ENCODE measurements at regions not wholly inside any gene's neighbourhood (a gene's known extent, or its start where the extent isn't known, plus 50 kb on each side); places are given as distances from the start of the nearest gene placed in this dataset.

DNA sequence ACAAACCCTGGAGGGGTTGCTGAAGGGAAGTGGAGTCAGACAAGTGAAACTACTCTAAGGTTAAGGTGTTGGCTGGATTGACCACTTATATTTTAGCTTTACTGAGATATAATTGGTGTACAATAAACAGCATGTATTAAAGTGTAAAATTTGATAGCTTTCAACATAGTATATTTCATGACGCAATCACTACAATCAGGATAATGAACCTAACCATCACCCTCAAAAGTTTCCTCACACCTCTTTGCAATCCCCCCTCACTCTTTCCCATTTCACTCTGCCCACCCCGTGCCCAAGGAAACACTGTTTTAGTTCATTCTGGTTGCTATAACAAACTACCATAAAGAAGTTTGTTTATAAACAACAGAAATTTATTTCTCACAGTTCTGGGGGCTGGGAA lies 508.0 kb downstream of the FGF9 start:
- no peak overlapping the region for H3K27ac ChIP-seq
- TF ChIP-seq, protein P1, sequence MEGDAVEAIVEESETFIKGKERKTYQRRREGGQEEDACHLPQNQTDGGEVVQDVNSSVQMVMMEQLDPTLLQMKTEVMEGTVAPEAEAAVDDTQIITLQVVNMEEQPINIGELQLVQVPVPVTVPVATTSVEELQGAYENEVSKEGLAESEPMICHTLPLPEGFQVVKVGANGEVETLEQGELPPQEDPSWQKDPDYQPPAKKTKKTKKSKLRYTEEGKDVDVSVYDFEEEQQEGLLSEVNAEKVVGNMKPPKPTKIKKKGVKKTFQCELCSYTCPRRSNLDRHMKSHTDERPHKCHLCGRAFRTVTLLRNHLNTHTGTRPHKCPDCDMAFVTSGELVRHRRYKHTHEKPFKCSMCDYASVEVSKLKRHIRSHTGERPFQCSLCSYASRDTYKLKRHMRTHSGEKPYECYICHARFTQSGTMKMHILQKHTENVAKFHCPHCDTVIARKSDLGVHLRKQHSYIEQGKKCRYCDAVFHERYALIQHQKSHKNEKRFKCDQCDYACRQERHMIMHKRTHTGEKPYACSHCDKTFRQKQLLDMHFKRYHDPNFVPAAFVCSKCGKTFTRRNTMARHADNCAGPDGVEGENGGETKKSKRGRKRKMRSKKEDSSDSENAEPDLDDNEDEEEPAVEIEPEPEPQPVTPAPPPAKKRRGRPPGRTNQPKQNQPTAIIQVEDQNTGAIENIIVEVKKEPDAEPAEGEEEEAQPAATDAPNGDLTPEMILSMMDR (conservative IDR thresholded peaks at IDR 0.05) = no peak

DNA sequence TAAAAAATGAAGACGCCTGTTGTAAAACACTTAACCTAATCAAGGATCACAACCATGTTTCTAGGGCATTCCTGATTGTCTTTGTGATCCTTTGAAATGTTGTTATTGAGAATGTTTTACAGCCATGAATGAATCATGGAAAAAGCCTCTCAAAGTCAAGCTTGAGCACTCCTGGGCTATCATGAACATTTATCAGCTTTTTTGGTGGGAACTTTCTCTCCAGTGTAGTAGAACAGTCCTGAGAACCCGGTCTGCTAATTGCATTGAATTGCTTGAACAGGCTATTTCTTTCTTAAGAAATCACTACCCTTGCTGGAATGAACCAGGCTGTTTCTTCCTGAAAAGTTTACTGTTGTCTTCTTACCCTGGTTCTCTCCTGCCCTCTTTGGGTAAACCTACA lies 516.5 kb downstream of the FGF9 start:
- H3K27ac ChIP-seq = no peak overlapping the region
- TF ChIP-seq, protein P1 (conservative IDR thresholded peaks at IDR 0.05) = no peak

DNA sequence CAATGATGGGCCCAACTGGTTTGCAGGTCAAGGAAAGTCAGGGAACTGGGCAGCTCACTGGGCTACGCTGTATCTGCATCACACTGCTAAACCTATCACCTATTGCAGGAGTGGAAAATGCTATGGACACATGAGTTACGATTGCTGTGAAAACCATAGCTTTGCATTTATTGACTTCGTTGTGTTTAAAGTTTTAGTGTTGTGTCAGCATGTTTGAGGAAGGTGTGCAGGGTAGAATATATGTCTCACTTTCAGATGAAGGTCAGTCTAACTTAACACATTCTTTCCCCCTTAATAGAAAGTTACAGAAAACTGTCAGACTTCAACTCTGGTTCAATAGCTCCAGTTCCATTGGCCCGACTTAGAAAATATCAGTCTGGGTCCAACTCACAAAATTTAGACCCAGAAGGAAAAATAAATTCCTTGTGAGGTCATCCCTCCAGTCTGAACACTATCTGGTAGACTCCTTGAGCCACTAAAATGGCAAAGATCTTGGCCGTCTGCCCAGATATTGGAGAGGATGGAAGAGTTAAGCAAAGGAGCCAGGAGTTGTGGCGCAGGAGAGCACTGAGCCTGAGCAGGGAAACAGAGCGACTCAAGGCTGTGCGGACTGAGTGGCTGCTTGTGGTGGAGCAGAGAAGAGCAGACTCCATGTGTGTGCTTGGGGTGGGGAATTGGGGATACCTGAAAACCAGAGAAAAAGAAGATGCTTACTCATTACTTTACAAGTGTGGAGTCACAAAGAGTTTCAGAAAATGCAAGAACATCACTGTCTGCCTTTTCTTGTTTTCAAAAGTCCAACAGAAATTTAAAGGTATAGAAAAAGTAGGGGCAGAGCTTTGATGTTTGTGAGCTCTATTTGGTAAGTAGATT lies 518.5 kb downstream of the FGF9 start:
- H3K27ac ChIP-seq = no peak overlapping the region
- TF ChIP-seq, protein P1 (conservative IDR thresholded peaks at IDR 0.05) = no peak

DNA sequence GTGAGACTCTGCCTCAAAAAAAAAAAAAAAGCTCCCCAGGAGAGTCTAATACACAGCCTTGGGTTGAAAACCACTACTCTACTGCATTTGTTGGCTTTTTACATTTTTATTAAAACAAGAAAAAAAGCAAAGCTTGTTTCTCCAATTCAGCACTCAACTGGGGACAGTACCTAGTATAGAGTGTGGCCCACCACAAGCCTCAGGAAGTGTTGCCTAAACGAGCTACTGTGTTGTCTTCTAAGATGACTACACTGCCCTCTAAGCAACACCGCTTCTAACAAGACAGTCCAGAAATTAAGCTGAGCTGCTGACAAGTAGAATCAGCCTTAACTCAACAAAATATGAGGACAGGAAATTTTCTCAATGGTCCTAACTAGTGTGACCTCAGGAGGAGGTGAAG lies 522.2 kb downstream of the FGF9 start:
- TF ChIP-seq, protein P1 (conservative IDR thresholded peaks at IDR 0.05) = no peak
- no peak overlapping the region for H3K27ac ChIP-seq

DNA sequence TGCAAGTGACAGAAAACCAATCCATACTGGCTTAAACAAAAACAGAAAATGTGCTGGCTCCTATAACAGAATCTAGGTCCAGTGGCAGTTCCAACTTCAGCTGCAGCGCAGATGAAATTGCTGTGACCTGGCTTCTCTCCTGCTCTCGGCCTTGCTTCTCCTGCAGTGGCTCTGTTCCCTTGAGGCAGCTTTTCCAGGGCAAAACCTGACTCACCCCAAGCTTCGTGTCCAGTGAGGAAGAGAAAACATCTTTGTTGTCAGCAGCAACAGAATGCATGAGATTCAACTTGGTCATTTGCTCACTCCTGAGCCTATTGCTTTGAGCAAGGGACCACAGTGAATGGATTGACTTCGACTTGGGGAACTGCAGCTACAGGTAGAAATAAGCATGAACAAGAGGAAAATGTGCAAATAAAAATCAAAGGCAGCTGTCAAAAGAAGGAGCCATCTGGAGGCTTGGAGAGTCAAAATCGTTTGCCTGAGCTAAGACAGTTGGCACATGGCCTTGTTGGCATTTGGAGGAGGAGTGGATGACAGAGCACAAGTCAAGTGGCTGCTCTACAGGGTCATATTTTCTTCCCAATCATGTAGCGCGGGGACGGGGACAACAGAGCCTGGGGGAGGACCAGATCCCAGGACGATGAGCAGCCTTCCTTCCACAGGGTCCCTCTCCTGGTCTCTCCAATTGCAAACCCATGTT lies 523.4 kb downstream of the FGF9 start:
- TF ChIP-seq, protein P1 (conservative IDR thresholded peaks at IDR 0.05) = no peak
- H3K27ac ChIP-seq = no peak overlapping the region

DNA sequence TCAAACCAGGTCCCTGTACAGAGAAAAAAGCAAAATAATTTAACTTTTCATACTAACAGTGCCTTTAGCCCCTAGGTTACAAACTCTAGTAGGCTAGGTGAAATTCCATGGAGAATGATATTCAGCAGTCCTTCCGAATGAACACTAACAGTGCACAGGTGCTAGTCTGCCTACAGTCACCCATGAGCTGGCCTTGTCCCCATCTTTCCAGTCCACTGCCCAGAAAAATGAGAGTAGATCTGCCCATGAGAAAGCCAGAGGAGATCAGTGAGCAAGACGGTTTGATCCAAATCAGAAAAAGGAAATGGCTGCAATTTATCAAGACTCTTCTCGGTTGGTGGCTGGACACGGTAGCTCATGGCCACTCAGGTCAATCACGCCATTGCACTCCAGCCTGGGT lies 524.9 kb downstream of the FGF9 start:
- no peak overlapping the region for H3K27ac ChIP-seq
- TF ChIP-seq, protein P1 (conservative IDR thresholded peaks at IDR 0.05) = no peak

DNA sequence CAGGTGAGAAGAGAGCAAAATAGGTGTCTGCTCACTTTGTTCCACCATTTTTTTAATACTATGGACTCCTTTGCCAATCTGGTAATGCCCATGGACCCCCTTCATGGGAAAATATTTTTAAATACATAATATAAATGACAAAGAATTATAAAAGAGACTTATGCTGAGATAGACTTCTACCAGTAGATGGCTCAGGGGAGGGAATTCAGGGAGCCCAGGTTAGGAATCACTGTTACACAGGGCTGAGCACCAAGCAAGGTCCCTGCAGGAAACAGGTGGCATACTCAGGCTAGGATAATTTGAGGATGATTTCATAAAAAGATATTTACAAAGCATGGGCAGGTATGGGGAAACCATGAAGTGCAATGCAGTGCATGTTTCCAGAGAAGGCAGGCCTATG lies 525.9 kb downstream of the FGF9 start:
- TF ChIP-seq, protein P1 (conservative IDR thresholded peaks at IDR 0.05) = peak; percentile 29; the same call in 1 of the 2 replicates
- H3K27ac ChIP-seq = no peak overlapping the region
